Vagina (tissue), 2 donors: ENCODE measurements at regions not wholly inside any gene's neighbourhood (a gene's known extent, or its start where the extent isn't known, plus 50 kb on each side); places are given as distances from the start of the nearest gene placed in this dataset.

Source experiments
- DNase-seq, 2 donors: peaks; one replicate each; pipeline ENCODE4 v3.0.0-alpha.2; 2017; ENCODE audit errors: extremely low spot score in 2 of 2
- H3K27ac ChIP-seq: fragments of 200-600 bp; sonication (generic); one replicate; pipeline ENCODE4 v1.5.1; 2019
- H3K27me3 ChIP-seq: fragments of 200-600 bp; sonication (generic); one replicate; pipeline ENCODE4 v1.5.1; 2019
- H3K36me3 ChIP-seq, 2 donors: fragments of 200-600 bp; sonication (generic); one replicate each; pipeline ENCODE4 v1.5.1; 2017 to 2019
- H3K4me1 ChIP-seq: fragments of 200-600 bp; sonication (generic); one replicate; pipeline ENCODE4 v1.5.1; 2019
- H3K4me3 ChIP-seq, 2 donors: fragments of 200-600 bp; sonication (generic); 1 replicate in 1 of 2; 2 replicates in 1 of 2; pipeline ENCODE4 v1.5.1; 2016 to 2019
- H3K9me3 ChIP-seq: fragments of 200-600 bp; sonication (generic); one replicate; pipeline ENCODE4 v1.5.1; 2019
- POLR2A ChIP-seq, 2 donors: fragments of 450-650 bp; IDR thresholded peaks; one replicate each; pipeline ENCODE4 v1.6.1; 2017; ENCODE audit warnings: antibody characterized with exemption in 2 of 2, mild to moderate bottlenecking in 2 of 2, moderate library complexity in 2 of 2
- POLR2AphosphoS5 ChIP-seq, 2 donors: sonication (generic); formaldehyde crosslinking; IDR thresholded peaks; one replicate each; pipeline ENCODE4 v1.9.0; 2017; ENCODE audit warnings: antibody characterized with exemption in 2 of 2, mild to moderate bottlenecking in 2 of 2, low read depth in 1 of 2; ENCODE audit not compliant: insufficient read depth in 1 of 2
- intact Hi-C: fragments of 100-400 bp; cut with DNase I; formaldehyde crosslinking; loops from one replicate; pipeline ENCODE4 v1.15.1; 2023
- TF ChIP-seq, protein P1 (sequence below), 3 experiments: fragments of 450-650 bp in 2 of 3; fragments of 200-600 bp in 1 of 3; sonication (generic) in 1 of 3; IDR thresholded peaks; one replicate each; pipeline ENCODE4 v1.5.1; 2017 to 2019; ENCODE audit warnings: antibody characterized with exemption in 3 of 3, mild to moderate bottlenecking in 2 of 3, moderate library complexity in 2 of 3

DNA sequence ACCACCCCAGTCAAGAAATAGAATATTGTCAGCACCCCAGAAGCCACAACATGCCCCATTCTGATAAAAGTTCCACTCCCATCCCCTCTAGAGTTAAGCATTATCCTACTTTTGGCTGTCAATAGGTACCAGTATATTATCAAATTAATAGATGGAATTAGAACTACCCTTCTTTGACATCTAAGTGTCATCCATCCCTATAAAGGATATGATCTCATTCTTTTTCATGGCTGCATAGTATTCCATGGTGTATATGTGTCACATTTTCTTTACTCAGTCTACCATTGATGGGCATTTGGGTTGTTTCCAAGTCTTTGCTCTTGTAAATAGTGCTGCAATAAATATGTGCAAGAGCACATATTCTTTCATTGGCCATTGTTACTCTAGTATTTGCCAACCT is 246.2 kb downstream of the SEC23A start:
- no peaks in the 10 kb centered on the region for H3K4me1 ChIP-seq
- DNase-seq = no peak
- TF ChIP-seq POLR2A (IDR thresholded peaks at IDR 0.05) (no peak), POLR2AphosphoS5 (IDR thresholded peaks at IDR 0.05; ENCODE audit: insufficient read depth in 1 of 2, low read depth in 1 of 2) (no peak)
- TF ChIP-seq, protein P1, sequence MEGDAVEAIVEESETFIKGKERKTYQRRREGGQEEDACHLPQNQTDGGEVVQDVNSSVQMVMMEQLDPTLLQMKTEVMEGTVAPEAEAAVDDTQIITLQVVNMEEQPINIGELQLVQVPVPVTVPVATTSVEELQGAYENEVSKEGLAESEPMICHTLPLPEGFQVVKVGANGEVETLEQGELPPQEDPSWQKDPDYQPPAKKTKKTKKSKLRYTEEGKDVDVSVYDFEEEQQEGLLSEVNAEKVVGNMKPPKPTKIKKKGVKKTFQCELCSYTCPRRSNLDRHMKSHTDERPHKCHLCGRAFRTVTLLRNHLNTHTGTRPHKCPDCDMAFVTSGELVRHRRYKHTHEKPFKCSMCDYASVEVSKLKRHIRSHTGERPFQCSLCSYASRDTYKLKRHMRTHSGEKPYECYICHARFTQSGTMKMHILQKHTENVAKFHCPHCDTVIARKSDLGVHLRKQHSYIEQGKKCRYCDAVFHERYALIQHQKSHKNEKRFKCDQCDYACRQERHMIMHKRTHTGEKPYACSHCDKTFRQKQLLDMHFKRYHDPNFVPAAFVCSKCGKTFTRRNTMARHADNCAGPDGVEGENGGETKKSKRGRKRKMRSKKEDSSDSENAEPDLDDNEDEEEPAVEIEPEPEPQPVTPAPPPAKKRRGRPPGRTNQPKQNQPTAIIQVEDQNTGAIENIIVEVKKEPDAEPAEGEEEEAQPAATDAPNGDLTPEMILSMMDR (IDR thresholded peaks at IDR 0.05) = no peak
- no peak overlapping the region for H3K27ac ChIP-seq
- no peak overlapping the region for H3K4me3 ChIP-seq
- H3K36me3 ChIP-seq = no peaks in the 10 kb centered on the region
- intact Hi-C loops = no loop called here
- no peaks in the 10 kb centered on the region for H3K27me3 ChIP-seq
- no peaks in the 10 kb centered on the region for H3K9me3 ChIP-seq

DNA sequence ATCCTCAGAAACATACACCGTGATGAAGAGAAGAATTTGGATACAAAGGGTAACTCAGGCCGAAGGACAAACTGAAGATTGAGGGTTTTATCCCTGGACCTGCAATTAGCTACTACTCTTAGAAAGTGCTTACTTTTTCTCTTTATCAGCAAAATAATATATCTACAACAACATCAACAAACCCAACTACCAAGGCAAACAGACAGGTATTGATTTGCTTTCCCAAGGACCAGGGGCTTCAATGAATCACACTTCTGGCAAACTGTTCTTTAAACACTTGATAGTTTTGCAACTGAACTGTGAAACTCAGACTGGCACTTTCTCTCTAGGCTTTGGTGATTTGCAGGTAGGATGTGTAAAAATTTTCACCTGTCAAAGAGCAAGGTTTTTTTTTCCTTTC is 247.5 kb downstream of the SEC23A start:
- Histone ChIP-seq H3K4me1 (no peaks in the 10 kb centered on the region), H3K36me3 (no peaks in the 10 kb centered on the region), H3K9me3 (no peaks in the 10 kb centered on the region), H3K27me3 (no peaks in the 10 kb centered on the region), H3K27ac (no peak overlapping the region), H3K4me3 (no peak overlapping the region)
- TF ChIP-seq POLR2A (IDR thresholded peaks at IDR 0.05) (no peak), POLR2AphosphoS5 (IDR thresholded peaks at IDR 0.05; ENCODE audit: insufficient read depth in 1 of 2, low read depth in 1 of 2) (no peak)
- TF ChIP-seq, protein P1 (IDR thresholded peaks at IDR 0.05) = no peak
- intact Hi-C loops = no loop called here
- no peak for DNase-seq

DNA sequence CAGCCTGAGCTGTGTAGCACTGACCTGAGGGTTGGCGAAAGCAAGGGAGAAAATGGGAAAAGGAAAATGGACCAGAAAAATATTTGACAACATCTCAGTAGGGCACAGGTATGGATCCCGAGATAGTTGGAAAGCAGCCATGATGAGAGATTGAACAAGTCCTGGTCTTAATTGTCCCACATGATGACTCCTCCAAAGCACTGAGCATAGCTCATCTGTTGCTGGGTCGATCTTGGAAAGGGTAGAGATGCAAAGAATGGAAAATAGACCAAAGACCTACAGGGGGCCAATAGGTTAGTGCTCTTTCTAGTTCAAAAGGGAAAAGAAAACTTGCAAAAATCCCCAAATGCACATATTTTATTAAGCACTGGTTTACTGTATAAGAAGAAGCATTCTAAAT is 251.9 kb downstream of the SEC23A start:
- no peak overlapping the region for H3K27ac ChIP-seq
- TF ChIP-seq POLR2A (IDR thresholded peaks at IDR 0.05) (no peak), POLR2AphosphoS5 (IDR thresholded peaks at IDR 0.05; ENCODE audit: insufficient read depth in 1 of 2, low read depth in 1 of 2) (no peak)
- TF ChIP-seq, protein P1 (IDR thresholded peaks at IDR 0.05) = no peak
- H3K9me3 ChIP-seq = no peaks in the 10 kb centered on the region
- intact Hi-C loops = no loop called here
- H3K4me3 ChIP-seq = no peak overlapping the region
- H3K4me1 ChIP-seq = no peaks in the 10 kb centered on the region
- no peaks in the 10 kb centered on the region for H3K27me3 ChIP-seq
- DNase-seq = no peak
- H3K36me3 ChIP-seq = no peaks in the 10 kb centered on the region

DNA sequence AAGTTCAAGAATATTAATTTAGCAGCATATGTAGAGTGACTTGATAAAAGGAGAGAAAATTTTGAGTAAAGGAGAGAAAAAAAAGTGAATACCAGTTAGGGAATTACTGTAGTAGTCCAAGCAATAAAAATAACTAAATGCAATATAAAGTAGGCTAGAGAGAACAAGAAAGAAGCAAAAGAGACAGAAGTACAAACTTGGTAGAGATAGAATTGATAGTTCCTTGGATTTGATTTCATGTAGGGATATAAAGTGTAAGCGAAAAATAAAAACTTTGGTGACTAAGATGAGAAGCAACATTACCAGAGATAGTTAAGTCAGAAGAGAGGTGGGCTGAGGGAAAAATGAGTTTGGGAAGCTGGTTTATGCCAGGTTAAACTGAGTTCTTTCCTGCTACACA is 252.4 kb downstream of the SEC23A start:
- Histone ChIP-seq H3K4me1 (no peaks in the 10 kb centered on the region), H3K27ac (no peak overlapping the region), H3K4me3 (no peak overlapping the region), H3K9me3 (no peaks in the 10 kb centered on the region), H3K27me3 (no peaks in the 10 kb centered on the region), H3K36me3 (no peaks in the 10 kb centered on the region)
- DNase-seq = no peak
- intact Hi-C loops = no loop called here
- TF ChIP-seq POLR2A (IDR thresholded peaks at IDR 0.05) = no peak
- no peak for TF ChIP-seq POLR2AphosphoS5 (IDR thresholded peaks at IDR 0.05; ENCODE audit: insufficient read depth in 1 of 2, low read depth in 1 of 2)
- TF ChIP-seq, protein P1 (IDR thresholded peaks at IDR 0.05) = no peak

DNA sequence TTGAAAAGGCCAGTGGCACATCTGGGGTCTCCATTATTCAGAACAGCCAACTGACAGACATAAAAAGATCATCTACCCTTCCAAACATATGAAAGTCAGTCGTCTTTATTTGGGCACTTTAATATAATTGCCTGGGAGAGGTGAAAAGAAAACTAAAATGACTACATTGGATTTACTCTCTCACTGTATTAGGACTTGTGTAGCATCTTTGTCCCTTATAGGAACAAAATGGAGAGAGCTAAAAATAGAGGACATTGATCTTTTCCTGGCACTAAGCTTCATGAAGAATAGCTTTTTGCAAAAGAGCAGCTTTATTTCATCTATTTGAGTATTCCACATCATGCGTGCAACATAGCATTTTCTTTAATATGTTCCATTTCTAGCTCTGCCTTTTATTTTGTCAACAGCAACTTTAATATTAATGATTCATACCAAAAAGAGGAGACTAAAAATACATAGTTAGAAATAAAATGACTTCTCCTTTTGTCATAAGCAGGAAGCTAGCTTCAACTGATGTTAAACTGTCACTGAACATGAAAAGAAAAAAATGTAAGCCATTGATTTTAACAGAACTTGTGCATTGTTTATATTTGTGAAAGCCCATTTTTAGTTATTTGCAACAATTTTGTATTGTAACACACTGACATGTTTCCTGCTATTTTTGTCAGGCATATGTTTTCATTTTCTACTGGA is 254.6 kb downstream of the SEC23A start:
- Histone ChIP-seq H3K4me1 (no peaks in the 10 kb centered on the region), H3K36me3 (no peaks in the 10 kb centered on the region), H3K9me3 (no peaks in the 10 kb centered on the region), H3K4me3 (no peak overlapping the region), H3K27me3 (no peaks in the 10 kb centered on the region), H3K27ac (no peak overlapping the region)
- TF ChIP-seq POLR2A (IDR thresholded peaks at IDR 0.05) (no peak), POLR2AphosphoS5 (IDR thresholded peaks at IDR 0.05; ENCODE audit: insufficient read depth in 1 of 2, low read depth in 1 of 2) (no peak)
- TF ChIP-seq, protein P1 (IDR thresholded peaks at IDR 0.05) = no peak
- DNase-seq = no peak
- intact Hi-C loops = no loop called here
